Body of pancreas (tissue), 4 donors: ENCODE measurements at regions not wholly inside any gene's neighbourhood (a gene's known extent, or its start where the extent isn't known, plus 50 kb on each side); places are given as distances from the start of the nearest gene placed in this dataset.

Source experiments
- ATAC-seq: fragments of 150-250 bp; one replicate; pipeline ENCODE4 v1.9.1; 2016
- DNase-seq, 4 donors: peaks; one replicate each; pipeline ENCODE4 v3.0.0-alpha.2; 2019
- H3K27ac ChIP-seq, 4 donors: fragments of 200-600 bp; sonication (generic); 1 replicate in 3 of 4; 2 replicates in 1 of 4; pipeline versions ENCODE4 v1.5.1 to v1.6.1; 2016 to 2019; ENCODE audit warnings: mild to moderate bottlenecking in 1 of 4, mixed read lengths in 1 of 4, moderate library complexity in 1 of 4
- H3K27me3 ChIP-seq, 2 donors: fragments of 200-600 bp; sonication (generic); one replicate each; pipeline ENCODE4 v1.6.0; 2016; ENCODE audit warnings: mild to moderate bottlenecking in 1 of 2
- H3K36me3 ChIP-seq, 2 donors: fragments of 200-600 bp; sonication (generic); replicated peaks in 1 of 2; 2 replicates each; pipeline ENCODE4 v1.5.1; 2016; ENCODE audit warnings: low read depth in 2 of 2; ENCODE audit not compliant: insufficient read depth in 1 of 2
- H3K4me1 ChIP-seq: fragments of 200-600 bp; sonication (generic); one replicate; pipeline ENCODE4 v1.6.0; 2016
- H3K4me3 ChIP-seq, 2 donors: fragments of 200-600 bp; sonication (generic); 1 replicate in 1 of 2; 2 replicates in 1 of 2; pipeline ENCODE4 v1.5.1; 2016 to 2019
- H3K9me3 ChIP-seq, 3 donors: fragments of 200-600 bp; sonication (generic); 1 replicate in 2 of 3; 2 replicates in 1 of 3; pipeline ENCODE4 v1.5.1; 2016
- CTCF ChIP-seq, 7 experiments: fragments of 450-650 bp in 4 of 7; fragments of 200-600 bp in 3 of 7; sonication (generic) in 3 of 7; IDR thresholded peaks; one replicate each; pipeline ENCODE4 v1.5.1; 2016 to 2019; ENCODE audit warnings: antibody characterized with exemption in 7 of 7
- POLR2A ChIP-seq, 3 donors: fragments of 450-650 bp; IDR thresholded peaks; one replicate each; pipeline ENCODE4 v1.6.1; 2016; ENCODE audit warnings: antibody characterized with exemption in 3 of 3, mild to moderate bottlenecking in 2 of 3
- WGBS, 2 donors: methylation state at CpG; one replicate each; pipeline ENCODE4 v1.1.5; 2017; 5-methylcytosine and 5-hydroxymethylcytosine counted together
- intact Hi-C: fragments of 100-400 bp; cut with DNase I; formaldehyde crosslinking; loops from one replicate; pipeline ENCODE4 v1.15.1; 2023

GRCh38 chr17:63382136-63382535 is 64.0 kb downstream of the CYB561 start:
- Histone ChIP-seq H3K4me3 (no peak overlapping the region), H3K27me3 (no peaks in the 10 kb centered on the region), H3K9me3 (no peaks in the 10 kb centered on the region), H3K36me3 (no peaks in the 10 kb centered on the region), H3K4me1 (no peaks in the 10 kb centered on the region), H3K27ac (no peak overlapping the region)
- intact Hi-C loops = no loop called here
- TF ChIP-seq CTCF (IDR thresholded peaks at IDR 0.05) = no peak
- TF ChIP-seq POLR2A (IDR thresholded peaks at IDR 0.05) = no peak
- no peak for DNase-seq
- WGBS, 2 donors = 88 to 90% methylated on average over 2 of the region's 2 CpGs
- no peak for ATAC-seq
